ENCODE measurements at regions not wholly inside any gene's neighbourhood (a gene's known extent, or its start where the extent isn't known, plus 50 kb on each side); places are given as distances from the start of the nearest gene placed in this dataset.

DNA sequence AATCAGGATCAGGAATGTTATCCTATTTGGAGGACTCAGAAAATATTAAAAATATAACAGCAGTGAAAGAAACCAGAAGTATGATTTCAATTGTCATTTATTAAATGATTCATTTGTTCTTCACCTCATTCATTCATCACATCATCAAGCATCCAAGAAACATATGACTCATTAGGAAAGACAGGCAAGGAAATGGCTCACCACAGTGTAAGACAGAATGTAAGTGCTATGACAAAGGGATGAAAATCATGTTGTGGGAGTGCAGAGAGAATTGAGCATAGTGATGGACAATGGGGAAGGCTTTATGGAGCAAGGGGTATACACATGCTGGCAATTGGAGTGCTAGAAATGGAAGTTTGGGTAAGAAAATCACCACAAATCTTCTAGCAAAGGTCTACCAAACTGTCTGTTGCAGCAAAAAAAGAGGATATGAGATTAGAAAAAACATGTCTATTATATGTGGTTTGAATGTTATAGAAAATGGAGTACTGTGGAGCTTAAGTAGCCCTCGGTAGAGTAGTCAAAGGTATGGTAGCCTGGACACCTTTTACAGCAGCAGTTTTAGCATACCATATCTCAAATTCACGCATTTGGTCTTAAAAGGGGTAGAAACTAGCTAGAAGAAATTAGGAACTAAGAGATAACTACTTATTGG is 111.1 kb upstream of the GPR149 start:
- in situ Hi-C loops (cut with HindIII; ENCODE audit: low sequenced_read_pairs): no loop called here
- no peak for DNase-seq (ENCODE audit: low spot score)

DNA sequence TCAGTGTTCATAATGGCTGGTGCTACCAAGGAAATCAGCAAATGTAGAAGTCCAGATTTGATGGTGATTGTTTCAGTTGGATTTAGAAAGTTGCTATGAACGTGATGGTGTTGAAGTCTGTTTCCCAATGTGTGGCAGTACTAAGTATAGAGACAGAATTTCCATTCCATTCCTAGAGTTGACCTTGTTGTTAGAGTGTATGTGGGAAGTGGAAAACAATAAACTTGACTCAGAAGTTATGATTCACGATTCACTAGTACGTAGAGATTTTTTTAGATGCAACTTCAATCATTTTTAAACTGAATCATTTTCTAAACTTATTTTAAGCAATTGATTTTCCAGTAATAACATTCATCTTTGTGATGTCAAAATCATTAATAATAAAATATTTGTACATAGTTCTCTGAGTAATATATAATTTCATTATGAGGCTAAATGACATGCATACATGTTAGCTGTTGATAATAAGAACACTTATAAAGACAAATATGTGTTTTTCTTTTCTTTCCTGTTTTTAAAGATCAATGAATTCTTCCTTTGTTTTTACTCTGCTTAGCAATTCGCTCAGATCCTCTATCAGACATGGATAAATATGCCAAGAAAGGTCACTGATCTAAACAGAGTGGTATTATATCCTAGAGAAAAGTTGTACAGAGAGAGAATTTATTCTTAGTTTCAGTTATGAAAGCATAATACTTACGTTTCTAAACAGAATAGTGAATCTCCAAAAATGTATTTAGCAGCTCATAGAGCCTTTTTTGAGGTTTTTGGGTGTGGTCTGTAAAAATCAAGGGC is 108.8 kb upstream of the GPR149 start:
- in situ Hi-C loops (cut with HindIII; ENCODE audit: low sequenced_read_pairs): no loop called here
- DNase-seq (ENCODE audit: low spot score): no peak

DNA sequence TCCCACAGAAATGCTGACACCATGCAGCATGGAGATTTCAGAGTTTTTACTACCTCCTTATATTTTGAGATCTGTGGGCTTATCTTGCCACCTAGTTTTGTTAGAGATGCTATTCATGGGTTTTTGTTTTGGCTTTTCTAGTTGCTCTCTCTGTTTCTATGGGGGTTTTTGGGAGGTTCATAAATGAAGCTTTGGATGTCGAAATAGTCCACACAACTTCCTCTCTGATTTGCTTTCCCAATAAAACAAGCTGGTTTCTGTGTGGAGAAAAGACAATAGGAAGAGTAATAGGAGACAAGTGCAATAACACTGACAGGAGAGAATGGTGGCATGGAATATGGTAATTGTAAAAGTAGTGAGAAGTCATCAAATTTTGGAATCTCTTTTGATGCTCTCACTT is 106.8 kb upstream of the GPR149 start:
- DNase-seq (ENCODE audit: low spot score): no peak
- in situ Hi-C loops (cut with HindIII; ENCODE audit: low sequenced_read_pairs): no loop called here

DNA sequence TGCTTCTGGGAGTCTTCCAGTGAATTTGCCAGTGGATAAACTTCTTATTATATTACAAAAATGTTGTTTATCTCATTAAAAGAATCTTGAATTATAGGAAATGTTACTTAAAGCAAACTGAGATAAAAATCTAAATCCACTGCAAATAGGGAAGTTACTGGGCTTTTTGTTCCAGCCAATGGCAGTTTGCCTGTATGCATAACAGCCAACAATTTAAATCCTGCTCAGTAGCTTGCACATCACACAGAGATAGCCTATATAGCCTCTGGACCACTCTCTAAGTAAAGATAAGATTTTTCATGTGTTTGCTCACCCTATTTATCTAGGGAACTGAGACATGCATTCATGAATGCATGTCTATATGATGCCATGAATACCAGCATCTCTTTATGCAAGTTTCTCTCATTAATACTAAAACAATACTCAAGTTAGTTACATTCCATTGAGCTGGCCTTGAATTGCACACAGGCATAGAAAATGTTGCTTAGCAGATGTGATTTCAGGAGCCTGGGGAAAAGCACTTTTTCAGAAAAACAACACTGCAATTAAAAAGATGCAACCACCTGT is 92.1 kb upstream of the GPR149 start:
- in situ Hi-C loops (cut with HindIII; ENCODE audit: low sequenced_read_pairs): no loop called here

DNA sequence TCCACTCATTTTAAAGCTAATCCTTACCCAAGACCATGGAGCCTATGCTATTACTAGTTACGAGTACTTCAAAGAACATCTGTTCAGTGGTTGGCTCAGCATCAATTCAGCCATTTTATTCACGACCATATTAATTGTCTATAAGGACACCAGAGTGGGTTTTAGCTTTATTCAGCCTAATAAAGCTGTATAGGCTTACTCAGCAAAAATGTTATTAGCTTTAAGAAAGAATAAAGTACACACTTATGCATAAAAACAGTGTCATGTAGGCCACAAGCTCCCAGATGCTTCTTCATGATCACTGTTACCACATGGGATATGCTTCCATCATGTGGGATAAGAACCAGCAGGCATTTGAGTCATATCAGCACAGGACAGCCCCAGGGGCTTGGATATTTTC is 87.4 kb upstream of the GPR149 start:
- in situ Hi-C loops (cut with HindIII; ENCODE audit: low sequenced_read_pairs): no loop called here
- DNase-seq (ENCODE audit: low spot score): no peak

More for the DNA sequence above, 92.1 kb upstream of the GPR149 start:
- DNase-seq (ENCODE audit: low spot score): no peak

DNA sequence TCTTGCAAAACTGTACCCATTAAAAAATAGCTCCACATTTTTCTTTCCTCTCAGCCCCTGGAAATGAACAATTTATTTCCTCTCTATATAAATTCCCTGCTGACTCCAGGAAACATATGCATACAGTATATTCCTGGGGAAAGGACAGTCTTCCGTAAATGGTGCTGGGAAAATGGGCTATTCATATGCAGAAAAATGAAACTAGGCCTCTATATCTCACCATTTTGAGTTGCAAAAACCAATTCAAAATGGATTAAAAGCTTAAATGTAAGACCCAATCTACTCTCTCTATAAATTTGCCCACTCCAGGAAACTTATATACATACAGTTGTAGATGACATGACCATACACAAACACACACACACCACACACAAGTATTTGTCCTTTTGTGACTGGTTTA is 85.9 kb upstream of the GPR149 start:
- no peak for DNase-seq (ENCODE audit: low spot score)
- in situ Hi-C loops (cut with HindIII; ENCODE audit: low sequenced_read_pairs): no loop called here

DNA sequence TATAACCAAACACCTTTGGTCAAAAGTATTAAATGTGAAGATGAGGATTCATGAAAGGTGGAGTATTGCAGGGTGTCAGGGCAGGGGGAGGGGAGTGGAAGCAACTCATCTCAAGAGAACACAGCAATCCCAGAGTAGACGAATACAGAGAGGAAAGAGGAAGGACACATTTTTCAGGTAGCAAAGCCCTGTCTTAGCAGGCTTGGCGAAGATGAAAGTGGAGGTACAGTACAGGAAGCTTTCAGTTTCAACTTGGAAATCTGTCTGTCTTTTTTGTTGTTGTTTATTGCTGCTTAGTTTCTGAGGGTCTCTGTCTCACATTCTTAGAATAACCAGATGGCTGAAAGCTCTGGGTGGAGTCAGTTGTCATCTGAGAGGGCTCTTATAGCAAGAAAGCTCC is 80.8 kb upstream of the GPR149 start:
- in situ Hi-C loops (cut with HindIII; ENCODE audit: low sequenced_read_pairs): no loop called here

DNA sequence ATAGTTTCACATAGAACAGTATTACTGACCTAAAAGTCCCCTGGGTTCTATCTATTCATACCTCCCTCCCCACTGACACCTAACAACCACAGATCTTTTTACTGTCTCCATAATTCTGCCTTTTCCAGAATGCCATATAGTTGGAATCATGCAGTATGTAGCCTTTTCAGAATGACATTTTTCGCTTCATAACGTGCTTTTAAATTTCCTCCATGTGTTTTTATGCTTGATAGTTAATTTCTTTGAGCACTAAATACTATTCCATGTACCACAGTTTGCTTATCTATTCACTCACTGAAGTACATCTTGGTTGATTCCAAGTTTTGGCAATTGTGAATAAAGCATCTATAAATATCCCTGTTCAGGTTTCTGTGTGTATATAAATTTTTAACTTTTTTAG is 77.7 kb upstream of the GPR149 start:
- no peak for DNase-seq (ENCODE audit: low spot score)
- in situ Hi-C loops (cut with HindIII; ENCODE audit: low sequenced_read_pairs): no loop called here

More for the DNA sequence above, 80.8 kb upstream of the GPR149 start:
- no peak for DNase-seq (ENCODE audit: low spot score)

DNA sequence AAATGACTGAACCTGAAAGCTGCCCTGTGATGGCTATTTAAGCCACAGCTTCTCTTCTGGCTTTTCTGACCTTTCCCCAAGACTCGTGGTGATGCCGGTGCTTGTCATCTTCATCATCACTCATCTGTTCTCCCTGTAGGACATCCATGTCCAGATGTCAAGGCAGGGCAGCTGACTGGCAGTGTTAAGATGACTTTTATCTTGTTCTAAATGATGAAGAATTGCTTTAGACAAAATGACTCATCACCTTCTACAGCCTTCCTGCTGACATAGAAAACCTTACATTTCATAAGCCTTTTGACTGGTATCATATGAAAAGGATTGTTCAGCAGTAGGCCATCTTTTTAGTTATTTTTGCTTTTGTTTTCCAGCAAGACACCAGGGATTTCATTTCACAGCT is 67.0 kb upstream of the GPR149 start:
- in situ Hi-C loops (cut with HindIII; ENCODE audit: low sequenced_read_pairs): no loop called here
- no peak for DNase-seq (ENCODE audit: low spot score)

DNA sequence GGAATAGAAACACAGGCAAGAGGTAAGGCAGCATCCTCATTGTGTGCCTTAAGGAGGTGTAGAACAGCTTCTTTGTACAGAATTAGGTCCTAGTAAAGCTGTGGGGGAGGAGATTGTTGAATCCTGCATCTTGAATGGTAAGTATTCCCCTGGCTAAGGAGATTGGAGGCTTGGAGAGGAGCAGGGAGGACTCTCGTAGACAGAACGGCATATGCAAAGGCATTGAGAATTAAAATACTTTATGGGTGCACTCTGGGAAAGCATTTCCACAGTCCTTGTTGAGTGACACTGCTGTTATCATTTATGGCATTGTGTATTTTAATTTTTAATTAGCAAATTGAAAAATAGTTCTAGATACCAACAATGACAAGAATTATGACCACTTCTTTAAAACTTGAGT is 66.5 kb upstream of the GPR149 start:
- in situ Hi-C loops (cut with HindIII; ENCODE audit: low sequenced_read_pairs): no loop called here
- no peak for DNase-seq (ENCODE audit: low spot score)

DNA sequence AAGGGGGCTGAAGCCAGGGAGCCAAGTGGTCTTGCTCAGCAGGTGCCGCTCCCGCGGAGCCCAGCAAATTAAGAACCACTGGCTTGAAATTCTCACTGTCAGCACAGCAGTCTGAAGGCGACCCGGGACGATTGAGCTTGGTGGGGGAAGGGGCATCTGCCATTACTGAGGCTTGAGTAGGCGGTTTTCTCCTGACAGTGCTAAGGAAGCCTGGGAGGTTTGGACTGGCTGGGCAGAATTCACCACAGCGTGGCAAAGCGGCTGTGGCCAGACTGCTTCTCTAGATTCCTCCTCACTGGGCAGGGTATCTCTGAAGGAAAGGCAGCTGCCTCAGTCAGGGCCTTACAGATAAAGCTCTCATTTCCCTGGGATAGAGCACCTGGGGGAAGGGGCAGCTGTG is 57.0 kb upstream of the GPR149 start:
- DNase-seq (ENCODE audit: low spot score): no peak

DNA sequence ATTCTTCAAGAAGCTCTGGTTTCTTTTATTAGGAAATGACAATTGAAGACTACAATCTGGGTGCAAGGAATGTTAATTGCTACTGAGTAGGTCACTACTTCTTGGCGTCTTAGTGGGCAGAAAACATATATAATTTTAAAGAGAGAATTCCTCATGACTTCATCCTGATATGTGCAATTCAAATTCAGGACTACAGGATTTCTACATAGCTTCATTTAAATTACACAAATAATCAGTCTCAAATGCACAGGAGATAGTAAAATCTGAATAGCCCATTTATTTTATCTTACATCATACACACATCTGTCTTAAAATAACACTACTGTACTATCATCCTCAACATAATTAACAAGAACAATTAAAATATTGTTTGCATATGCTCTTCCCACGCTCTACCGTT is 52.5 kb upstream of the GPR149 start:
- in situ Hi-C loops (cut with HindIII; ENCODE audit: low sequenced_read_pairs): no loop called here
- DNase-seq (ENCODE audit: low spot score): no peak

More for the DNA sequence above, 57.0 kb upstream of the GPR149 start:
- in situ Hi-C loops (cut with HindIII; ENCODE audit: low sequenced_read_pairs): no loop called here

DNA sequence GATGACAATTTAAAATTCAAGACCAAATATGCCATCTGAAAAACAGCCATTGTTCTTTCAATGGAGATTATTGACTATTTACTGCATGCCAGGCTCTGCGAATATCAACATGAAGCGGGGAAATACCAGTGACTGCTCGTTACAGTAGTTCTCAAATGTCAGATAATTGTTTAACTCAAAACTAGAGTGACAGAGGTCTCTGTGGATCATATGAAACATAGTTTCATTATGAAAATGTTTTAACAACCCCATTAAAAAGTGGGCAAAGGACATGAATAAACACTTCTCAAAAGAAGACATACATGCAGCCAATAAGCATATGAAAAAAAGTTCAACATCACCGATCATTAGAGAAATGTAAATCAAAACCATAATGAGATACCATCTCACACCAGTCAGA is 50.0 kb upstream of the GPR149 start:
- in situ Hi-C loops (cut with HindIII; ENCODE audit: low sequenced_read_pairs): no loop called here
- DNase-seq (ENCODE audit: low spot score): no peak

Data from G401 (cell line).